WTC11 (cell line): ENCODE measurements at regions not wholly inside any gene's neighbourhood (a gene's known extent, or its start where the extent isn't known, plus 50 kb on each side); places are given as distances from the start of the nearest gene placed in this dataset.

Source experiments
- ATAC-seq: fragments of 200-7000 bp; cut with Tn5 transposase; 2 replicates; pipeline ENCODE4 v1.10.0; 2021; ENCODE audit warnings: mild to moderate bottlenecking, moderate library complexity
- CTCF ChIA-PET: fragments of 300-600 bp; sonication (Branson Sonifier 250); formaldehyde crosslinking; loops from one replicate; lab custom pipeline; 2021; ENCODE audit warnings: antibody characterized with exemption; lab: Charles Lee
- POLR2A ChIA-PET: fragments of 350-600 bp; sonication (Branson Sonifier 250); formaldehyde crosslinking; loops from one replicate; lab custom pipeline; 2021; ENCODE audit warnings: antibody characterized with exemption; lab: Charles Lee
- DNase-seq: peaks from one replicate; pipeline ENCODE4 v3.0.0; 2021; ENCODE audit warnings: low spot score
- H3K27ac Mint-ChIP-seq: 2 replicates; pipeline ENCODE4 v1.8.0; 2021; ENCODE audit warnings: mixed read lengths
- H3K27me3 Mint-ChIP-seq: 2 replicates; pipeline ENCODE4 v1.8.0; 2021; ENCODE audit warnings: low read depth, mild to moderate bottlenecking, moderate library complexity, mixed read lengths
- H3K36me3 Mint-ChIP-seq: 2 replicates; pipeline ENCODE4 v1.8.0; 2021; ENCODE audit warnings: mixed read lengths
- H3K4me1 Mint-ChIP-seq: 2 replicates; pipeline ENCODE4 v1.8.0; 2022; ENCODE audit warnings: mixed read lengths
- H3K4me3 Mint-ChIP-seq: 2 replicates; pipeline ENCODE4 v1.8.0; 2021; ENCODE audit warnings: mild to moderate bottlenecking, moderate library complexity, mixed read lengths
- H3K9me3 Mint-ChIP-seq: 2 replicates; pipeline ENCODE4 v1.8.0; 2021; ENCODE audit warnings: mixed read lengths
- ATF2 ChIP-seq: sonication (generic); formaldehyde crosslinking; IDR thresholded peaks from 2 replicates; pipeline ENCODE4 v1.8.1; 2022; ENCODE audit warnings: low read depth, missing genetic modification reagents, borderline replicate concordance
- CREM ChIP-seq: sonication (generic); formaldehyde crosslinking; IDR thresholded peaks from 2 replicates; pipeline ENCODE4 v1.8.1; 2022; ENCODE audit warnings: mild to moderate bottlenecking, missing genetic modification reagents, moderate library complexity
- CTCF ChIP-seq: fragments of 200-600 bp; IDR thresholded peaks from 2 replicates; pipeline ENCODE4 v1.8.0; 2022; ENCODE audit warnings: antibody characterized with exemption
- E2F1 ChIP-seq: sonication (generic); formaldehyde crosslinking; IDR thresholded peaks from 2 replicates; pipeline ENCODE4 v1.8.0; 2022; ENCODE audit warnings: mild to moderate bottlenecking, missing genetic modification reagents
- ETV6 ChIP-seq: sonication (generic); formaldehyde crosslinking; IDR thresholded peaks from 2 replicates; pipeline ENCODE4 v1.8.1; 2022; ENCODE audit warnings: mild to moderate bottlenecking, missing genetic modification reagents
- GTF2I ChIP-seq: fragments of 250-450 bp; sonication (Bioruptor Pico); conservative IDR thresholded peaks from 2 replicates; pipeline ENCODE4 v1.4.0; 2021; ENCODE audit warnings: mild to moderate bottlenecking
- IRF2 ChIP-seq: sonication (generic); formaldehyde crosslinking; IDR thresholded peaks from 2 replicates; pipeline ENCODE4 v1.8.0; 2022; ENCODE audit warnings: low read depth, missing genetic modification reagents, borderline replicate concordance
- NFE2L1 ChIP-seq: sonication (generic); formaldehyde crosslinking; IDR thresholded peaks from 2 replicates; pipeline ENCODE4 v1.8.1; 2023; ENCODE audit warnings: missing genetic modification reagents
- ZBTB43 ChIP-seq: sonication (generic); formaldehyde crosslinking; IDR thresholded peaks from 2 replicates; pipeline ENCODE4 v1.8.1; 2023; ENCODE audit warnings: mild to moderate bottlenecking, missing genetic modification reagents
- ZNF121 ChIP-seq: sonication (generic); formaldehyde crosslinking; IDR thresholded peaks from 2 replicates; pipeline ENCODE4 v1.8.0; 2023; ENCODE audit warnings: missing genetic modification reagents
- ZNF232 ChIP-seq: sonication (generic); formaldehyde crosslinking; IDR thresholded peaks from 2 replicates; pipeline ENCODE4 v1.8.0; 2022; ENCODE audit warnings: mild to moderate bottlenecking, missing genetic modification reagents
- ZNF263 ChIP-seq: sonication (generic); formaldehyde crosslinking; IDR thresholded peaks from 2 replicates; pipeline ENCODE4 v1.8.1; 2022; ENCODE audit warnings: low read depth, mild to moderate bottlenecking, moderate library complexity, missing genetic modification reagents
- ZNF423 ChIP-seq: fragments of 250-450 bp; sonication (Bioruptor Pico); IDR thresholded peaks from 2 replicates; pipeline ENCODE4 v2.1.2; 2022; ENCODE audit warnings: mild to moderate bottlenecking, moderate library complexity
- TF ChIP-seq, protein P1 (sequence below): fragments of 250-450 bp; sonication (Bioruptor Pico); IDR thresholded peaks from 2 replicates; pipeline ENCODE4 v1.9.0; 2021; ENCODE audit warnings: mild to moderate bottlenecking, borderline replicate concordance
- TF ChIP-seq, protein P2 (sequence below): fragments of 250-450 bp; sonication (Bioruptor Pico); conservative IDR thresholded peaks from 2 replicates; pipeline ENCODE4 v1.9.0; 2021; ENCODE audit warnings: mild to moderate bottlenecking
- TF ChIP-seq, protein P3 (sequence below): sonication (generic); formaldehyde crosslinking; conservative IDR thresholded peaks from 2 replicates; pipeline ENCODE4 v1.8.1; 2022; ENCODE audit warnings: mild to moderate bottlenecking, missing genetic modification reagents

- TF ChIP-seq, protein P1, sequence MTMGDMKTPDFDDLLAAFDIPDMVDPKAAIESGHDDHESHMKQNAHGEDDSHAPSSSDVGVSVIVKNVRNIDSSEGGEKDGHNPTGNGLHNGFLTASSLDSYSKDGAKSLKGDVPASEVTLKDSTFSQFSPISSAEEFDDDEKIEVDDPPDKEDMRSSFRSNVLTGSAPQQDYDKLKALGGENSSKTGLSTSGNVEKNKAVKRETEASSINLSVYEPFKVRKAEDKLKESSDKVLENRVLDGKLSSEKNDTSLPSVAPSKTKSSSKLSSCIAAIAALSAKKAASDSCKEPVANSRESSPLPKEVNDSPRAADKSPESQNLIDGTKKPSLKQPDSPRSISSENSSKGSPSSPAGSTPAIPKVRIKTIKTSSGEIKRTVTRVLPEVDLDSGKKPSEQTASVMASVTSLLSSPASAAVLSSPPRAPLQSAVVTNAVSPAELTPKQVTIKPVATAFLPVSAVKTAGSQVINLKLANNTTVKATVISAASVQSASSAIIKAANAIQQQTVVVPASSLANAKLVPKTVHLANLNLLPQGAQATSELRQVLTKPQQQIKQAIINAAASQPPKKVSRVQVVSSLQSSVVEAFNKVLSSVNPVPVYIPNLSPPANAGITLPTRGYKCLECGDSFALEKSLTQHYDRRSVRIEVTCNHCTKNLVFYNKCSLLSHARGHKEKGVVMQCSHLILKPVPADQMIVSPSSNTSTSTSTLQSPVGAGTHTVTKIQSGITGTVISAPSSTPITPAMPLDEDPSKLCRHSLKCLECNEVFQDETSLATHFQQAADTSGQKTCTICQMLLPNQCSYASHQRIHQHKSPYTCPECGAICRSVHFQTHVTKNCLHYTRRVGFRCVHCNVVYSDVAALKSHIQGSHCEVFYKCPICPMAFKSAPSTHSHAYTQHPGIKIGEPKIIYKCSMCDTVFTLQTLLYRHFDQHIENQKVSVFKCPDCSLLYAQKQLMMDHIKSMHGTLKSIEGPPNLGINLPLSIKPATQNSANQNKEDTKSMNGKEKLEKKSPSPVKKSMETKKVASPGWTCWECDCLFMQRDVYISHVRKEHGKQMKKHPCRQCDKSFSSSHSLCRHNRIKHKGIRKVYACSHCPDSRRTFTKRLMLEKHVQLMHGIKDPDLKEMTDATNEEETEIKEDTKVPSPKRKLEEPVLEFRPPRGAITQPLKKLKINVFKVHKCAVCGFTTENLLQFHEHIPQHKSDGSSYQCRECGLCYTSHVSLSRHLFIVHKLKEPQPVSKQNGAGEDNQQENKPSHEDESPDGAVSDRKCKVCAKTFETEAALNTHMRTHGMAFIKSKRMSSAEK (CRISPR knock-in tag), result no peak
- no peak for TF ChIP-seq ZBTB43 (CRISPR knock-in tag)
- no peak for TF ChIP-seq ZNF121 (CRISPR knock-in tag)
- TF ChIP-seq IRF2 (CRISPR knock-in tag), result no peak
- TF ChIP-seq NFE2L1 (CRISPR knock-in tag), result no peak
- no peak for TF ChIP-seq ETV6 (CRISPR knock-in tag)
- no peak for TF ChIP-seq CREM (CRISPR knock-in tag)
These were observed 350.1 kb upstream of the PCDH7 start (continued) for GRCh38 chr4:30370105-30370504.

- Mint-ChIP-seq H3K36me3 (no peaks in the 10 kb centered on the region; the same call in 1 of the 2 replicates), H3K9me3 (peaks cover 7% of the 10 kb centered on the region; the same call in 1 of the 2 replicates), H3K27ac (peak overlapping the region; percentile 38), H3K27me3 (no peaks in the 10 kb centered on the region), H3K4me1 (peaks cover 20% of the 10 kb centered on the region), H3K4me3 (no peak overlapping the region)
- ATAC-seq (peak; percentile 97), DNase-seq (peak; percentile 76)
- TF ChIP-seq GTF2I (no peak), CTCF (peak; percentile 82)
- TF ChIP-seq, protein P2, sequence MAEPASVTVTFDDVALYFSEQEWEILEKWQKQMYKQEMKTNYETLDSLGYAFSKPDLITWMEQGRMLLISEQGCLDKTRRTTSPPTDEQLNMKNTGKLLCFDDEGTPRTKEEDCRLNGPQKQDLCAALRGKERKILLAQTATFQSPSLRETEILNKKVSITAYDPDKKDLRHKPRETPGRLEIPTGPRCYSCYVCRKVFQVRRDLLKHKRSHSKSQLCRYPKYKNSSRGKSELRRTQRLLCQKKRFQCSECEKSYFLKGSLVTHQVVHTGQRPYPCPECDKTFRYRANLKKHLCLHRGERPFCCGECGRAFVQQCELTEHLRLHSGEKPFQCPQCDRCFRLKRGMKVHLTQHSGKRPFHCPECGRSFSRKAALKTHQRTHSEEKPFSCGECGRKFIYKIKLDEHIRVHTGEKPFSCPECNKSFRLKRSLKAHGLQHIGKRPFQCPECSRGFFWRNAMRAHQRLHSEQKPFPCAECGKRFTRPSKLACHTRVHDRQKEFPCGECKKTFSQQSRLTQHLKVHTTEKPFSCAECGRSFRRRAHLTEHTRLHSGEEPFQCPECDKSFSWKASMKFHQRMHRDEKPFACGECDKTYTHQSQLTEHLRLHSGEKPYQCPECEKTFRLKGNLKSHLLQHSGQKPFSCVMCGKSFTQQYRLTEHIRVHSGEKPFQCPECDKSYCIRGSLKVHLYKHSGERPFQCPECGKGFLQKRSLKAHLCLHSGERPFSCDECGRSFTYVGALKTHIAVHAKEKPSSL (CRISPR knock-in tag), result no peak
- ChIA-PET POLR2A (no interaction called here), CTCF (interaction anchor here (0.6 to 1.0 kb wide), 9 partner anchors 9 to 442 kb away, joined by 3 read pairs; no protein-coding TSS in a partner anchor)
These were observed 339.7 kb upstream of the PCDH7 start for GRCh38 chr4:30380404-30380998.

DNA sequence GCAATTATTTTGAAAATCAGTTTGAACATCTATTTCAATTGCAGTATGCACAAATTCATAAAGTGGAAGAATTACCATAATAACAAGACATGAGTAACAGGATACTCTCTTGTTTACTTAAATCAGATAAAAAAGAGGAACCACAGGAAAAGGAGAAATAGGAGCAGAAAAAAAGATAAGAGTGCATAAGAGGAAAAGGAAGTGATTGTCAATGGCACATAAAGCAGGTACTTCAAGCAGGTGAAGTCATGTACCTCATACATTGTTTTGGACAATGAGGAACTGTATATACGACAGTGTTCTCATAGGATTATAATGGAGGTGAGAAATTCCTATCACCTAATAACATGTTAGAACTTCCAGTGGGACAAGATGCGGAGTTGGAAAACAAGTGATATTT lies 334.5 kb upstream of the PCDH7 start:
- peaks cover 26% of the 10 kb centered on the region for H3K4me1 Mint-ChIP-seq
- TF ChIP-seq, protein P3, sequence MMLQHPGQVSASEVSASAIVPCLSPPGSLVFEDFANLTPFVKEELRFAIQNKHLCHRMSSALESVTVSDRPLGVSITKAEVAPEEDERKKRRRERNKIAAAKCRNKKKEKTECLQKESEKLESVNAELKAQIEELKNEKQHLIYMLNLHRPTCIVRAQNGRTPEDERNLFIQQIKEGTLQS, result no peak
- TF ChIP-seq ZNF423 (CRISPR knock-in tag) (no peak), ZNF263 (CRISPR knock-in tag) (no peak), ZNF232 (no peak), ATF2 (no peak), E2F1 (CRISPR knock-in tag) (no peak)
- H3K36me3 Mint-ChIP-seq, result no peaks in the 10 kb centered on the region; the same call in 1 of the 2 replicates
- ChIA-PET POLR2A (no interaction called here), CTCF (no interaction called here)
- DNase-seq (no peak), ATAC-seq (no peak)
- peaks cover 3% of the 10 kb centered on the region; the same call in 1 of the 2 replicates for H3K9me3 Mint-ChIP-seq
- no peak overlapping the region for H3K27ac Mint-ChIP-seq
- H3K27me3 Mint-ChIP-seq, result no peaks in the 10 kb centered on the region
- H3K4me3 Mint-ChIP-seq, result no peak overlapping the region
